GM12875 (cell line): ENCODE measurements at regions not wholly inside any gene's neighbourhood (a gene's known extent, or its start where the extent isn't known, plus 50 kb on each side); places are given as distances from the start of the nearest gene placed in this dataset.

Experiments
- H3K4me3 ChIP-seq: one replicate; pipeline ENCODE4 v1.5.1; 2011; ENCODE audit warnings: low read depth, low read length, control low read depth
- TF ChIP-seq, protein P1 (sequence below): IDR thresholded peaks from 2 replicates; pipeline ENCODE4 v1.5.1; 2011; ENCODE audit warnings: low read depth, mild to moderate bottlenecking, control low read depth, inconsistent platforms, low read length, moderate library complexity, borderline replicate concordance; ENCODE audit not compliant: insufficient read depth

DNA sequence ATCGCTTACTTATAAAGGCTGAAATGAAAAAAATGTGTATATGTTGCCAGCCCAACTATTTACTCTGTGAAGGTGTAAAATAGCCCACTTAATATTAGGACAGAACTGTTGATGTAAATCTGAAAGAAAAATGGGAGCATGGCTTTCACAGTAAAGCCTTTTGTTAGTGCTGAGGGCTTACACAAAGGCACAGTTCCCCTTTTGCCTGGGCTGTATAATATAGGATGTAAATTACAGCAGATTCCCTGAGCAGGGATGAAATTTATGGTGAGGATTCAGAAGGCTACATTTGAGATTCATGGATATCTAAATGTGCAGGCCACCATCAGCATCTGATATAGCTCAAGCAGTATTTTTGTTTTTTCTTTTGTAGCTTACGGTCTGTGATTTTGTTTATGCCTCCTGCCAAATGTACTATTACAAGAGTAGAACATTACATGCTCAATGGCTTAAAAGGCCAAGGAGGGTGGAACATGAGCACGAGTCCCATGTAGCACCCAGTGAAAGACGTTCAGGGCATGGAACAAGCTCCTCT lies 109.1 kb upstream of the ATP10A start:
- TF ChIP-seq, protein P1, sequence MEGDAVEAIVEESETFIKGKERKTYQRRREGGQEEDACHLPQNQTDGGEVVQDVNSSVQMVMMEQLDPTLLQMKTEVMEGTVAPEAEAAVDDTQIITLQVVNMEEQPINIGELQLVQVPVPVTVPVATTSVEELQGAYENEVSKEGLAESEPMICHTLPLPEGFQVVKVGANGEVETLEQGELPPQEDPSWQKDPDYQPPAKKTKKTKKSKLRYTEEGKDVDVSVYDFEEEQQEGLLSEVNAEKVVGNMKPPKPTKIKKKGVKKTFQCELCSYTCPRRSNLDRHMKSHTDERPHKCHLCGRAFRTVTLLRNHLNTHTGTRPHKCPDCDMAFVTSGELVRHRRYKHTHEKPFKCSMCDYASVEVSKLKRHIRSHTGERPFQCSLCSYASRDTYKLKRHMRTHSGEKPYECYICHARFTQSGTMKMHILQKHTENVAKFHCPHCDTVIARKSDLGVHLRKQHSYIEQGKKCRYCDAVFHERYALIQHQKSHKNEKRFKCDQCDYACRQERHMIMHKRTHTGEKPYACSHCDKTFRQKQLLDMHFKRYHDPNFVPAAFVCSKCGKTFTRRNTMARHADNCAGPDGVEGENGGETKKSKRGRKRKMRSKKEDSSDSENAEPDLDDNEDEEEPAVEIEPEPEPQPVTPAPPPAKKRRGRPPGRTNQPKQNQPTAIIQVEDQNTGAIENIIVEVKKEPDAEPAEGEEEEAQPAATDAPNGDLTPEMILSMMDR = no peak
- no peak overlapping the region for H3K4me3 ChIP-seq

DNA sequence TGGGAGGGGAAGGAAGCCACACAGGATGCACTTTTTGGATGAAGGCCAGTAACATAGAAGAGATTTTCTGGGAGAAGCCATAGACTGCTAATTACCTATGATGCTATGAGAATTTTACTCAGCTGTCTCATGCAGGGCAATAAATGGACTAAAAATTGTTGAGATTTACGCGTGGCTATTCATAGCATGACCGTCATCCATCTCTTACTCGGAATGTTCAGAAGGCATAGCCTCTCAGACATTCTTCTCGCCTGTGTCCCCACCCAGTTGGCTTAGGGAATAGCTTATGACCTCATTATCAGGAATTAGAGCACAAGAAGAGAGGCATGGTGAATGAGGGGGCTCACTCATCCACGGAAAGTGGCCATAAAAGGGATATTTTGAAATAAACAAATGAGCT lies 107.9 kb upstream of the ATP10A start:
- TF ChIP-seq, protein P1 = no peak
- no peak overlapping the region for H3K4me3 ChIP-seq

DNA sequence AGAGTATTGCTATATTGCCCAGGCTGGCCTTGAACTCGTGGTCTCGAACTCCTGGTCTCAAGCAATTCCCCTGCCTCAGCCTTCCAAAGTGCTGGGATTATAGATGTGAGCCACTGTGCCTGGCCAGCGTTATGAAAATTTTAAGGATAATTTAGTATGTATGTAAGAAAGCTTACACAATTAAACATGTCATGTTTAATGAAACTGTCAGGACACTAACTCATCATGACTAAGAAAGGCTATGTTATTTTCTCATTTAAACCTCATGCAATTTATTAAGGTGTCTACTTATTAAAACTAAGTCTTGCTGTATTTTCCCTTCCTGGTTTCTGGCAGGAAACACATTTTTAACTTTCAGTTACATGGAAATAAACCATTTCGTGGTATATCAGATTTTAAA lies 106.8 kb upstream of the ATP10A start:
- TF ChIP-seq, protein P1 = no peak
- H3K4me3 ChIP-seq = no peak overlapping the region

DNA sequence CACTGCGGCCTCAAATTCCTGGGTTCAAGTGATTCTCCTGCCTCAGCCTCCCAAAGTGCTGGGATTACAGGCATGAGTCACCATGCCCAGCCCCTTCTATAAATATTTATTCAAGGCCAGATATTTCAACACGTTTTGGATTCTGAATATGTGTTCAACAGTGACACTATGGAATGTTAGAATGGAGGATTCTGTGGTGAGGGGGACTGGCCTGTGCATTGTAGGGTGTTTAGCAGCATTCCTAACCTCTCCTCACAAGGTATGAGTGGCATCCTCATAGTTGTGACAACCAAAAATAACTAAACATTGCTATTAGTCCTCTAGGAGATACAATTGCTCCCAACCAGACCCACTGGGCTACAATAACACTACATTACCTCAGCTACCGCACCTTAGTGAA lies 104.0 kb upstream of the ATP10A start:
- no peak overlapping the region for H3K4me3 ChIP-seq
- TF ChIP-seq, protein P1 = no peak

DNA sequence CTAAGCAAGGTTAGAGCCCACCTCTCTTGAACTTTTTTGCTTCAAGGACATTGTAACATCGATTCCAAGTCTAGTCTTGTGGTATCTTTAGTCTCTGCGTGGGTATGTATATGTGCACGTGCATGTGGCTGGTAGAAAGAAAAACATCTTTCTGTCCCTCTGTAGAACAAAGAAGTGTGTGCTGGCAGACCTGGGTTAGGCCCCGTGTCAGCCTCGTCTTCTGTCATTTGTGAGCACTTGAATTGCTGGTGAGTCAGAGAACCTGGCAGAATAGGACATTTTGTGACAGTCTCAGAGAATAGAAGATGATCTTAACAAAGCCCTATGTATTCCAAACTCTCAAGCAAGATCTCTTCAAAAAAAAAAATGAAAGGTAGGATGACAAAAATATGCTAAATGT lies 102.2 kb upstream of the ATP10A start:
- TF ChIP-seq, protein P1 = no peak
- H3K4me3 ChIP-seq = no peak overlapping the region

DNA sequence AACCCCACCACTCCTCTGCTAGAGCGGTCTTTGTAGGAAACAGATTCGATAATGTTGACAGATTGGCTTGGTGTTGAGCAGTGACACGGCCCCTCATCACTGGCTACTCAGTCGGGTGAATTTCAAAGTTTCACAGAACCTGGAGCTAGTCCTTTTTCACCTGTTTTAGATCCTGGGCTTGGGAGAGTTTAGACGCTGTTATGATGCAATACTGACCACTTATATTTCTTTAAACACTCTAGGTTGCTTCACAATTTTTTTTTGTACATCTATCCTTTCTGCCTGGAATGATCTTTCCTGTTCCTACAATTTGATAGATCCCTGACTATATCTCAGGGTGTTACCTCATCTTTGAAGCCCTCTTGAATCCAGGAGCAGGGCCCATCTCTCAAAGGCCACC lies 97.1 kb upstream of the ATP10A start:
- no peak overlapping the region for H3K4me3 ChIP-seq
- TF ChIP-seq, protein P1 = no peak

DNA sequence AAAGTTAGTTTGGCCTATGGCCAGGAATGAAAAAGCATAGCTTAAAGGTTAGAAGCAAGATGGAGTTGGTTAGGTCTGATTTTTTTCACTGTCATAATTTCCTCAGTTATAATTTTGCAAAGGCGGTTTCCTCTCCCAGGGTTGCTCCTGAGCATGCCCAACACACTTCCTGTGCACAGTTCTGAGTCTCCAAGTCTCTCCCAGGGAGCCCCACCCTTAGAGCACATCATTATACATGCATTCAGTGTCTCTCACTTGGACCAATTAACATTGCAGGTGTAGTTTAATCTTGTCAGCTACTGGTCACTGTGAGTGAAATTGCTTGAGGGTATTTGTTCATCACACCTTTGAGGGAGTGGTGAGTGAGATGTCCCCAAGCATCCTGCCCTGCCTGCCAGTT lies 96.0 kb upstream of the ATP10A start:
- H3K4me3 ChIP-seq = no peak overlapping the region
- TF ChIP-seq, protein P1 = no peak
